ENCODE measurements at regions not wholly inside any gene's neighbourhood (a gene's known extent, or its start where the extent isn't known, plus 50 kb on each side); places are given as distances from the start of the nearest gene placed in this dataset.
"Not testable (repeated sequence)": the region's sequence is repeated elsewhere in the genome, so short reads cannot be mapped to it uniquely, and the experiment has no call there.

DNA sequence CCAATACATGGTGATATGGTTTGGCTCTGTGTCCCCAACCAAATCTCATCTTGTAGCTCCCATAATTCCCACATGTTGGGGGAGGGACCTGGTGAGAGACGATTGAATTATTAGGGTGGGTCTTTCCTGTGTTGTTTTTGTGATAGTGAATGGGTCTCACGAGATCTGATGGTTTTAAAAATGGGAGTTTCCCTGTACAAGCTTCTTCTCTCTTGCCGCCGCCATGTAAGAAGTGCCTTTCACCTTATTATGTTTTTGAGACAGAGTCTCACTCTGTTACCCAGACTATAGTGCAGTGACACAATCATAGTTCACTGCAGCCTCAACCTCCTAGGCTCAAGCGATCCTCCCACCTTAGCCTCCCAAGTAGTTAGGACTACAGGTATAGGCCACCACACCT, 629.1 kb downstream of the QKI start:
- DNase-seq = not testable (repeated sequence)

DNA sequence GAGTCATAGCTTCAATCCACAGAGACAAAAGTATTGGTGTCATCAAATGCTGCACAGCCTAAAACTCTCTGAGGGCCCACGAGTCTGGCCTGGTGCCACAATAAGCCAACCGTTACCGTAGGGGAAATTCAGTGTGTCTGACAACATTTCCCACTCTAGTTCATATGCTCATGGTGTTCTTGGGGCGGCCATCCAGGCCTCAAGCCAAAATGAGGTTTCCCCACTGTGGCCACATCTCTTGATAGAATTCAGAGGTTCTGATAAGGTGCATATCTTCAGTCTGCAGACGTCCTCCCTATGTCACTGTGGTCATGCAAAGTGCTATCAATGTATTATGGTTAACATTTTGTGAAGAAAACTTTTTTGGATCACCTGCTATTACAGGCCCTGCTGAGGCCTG, 627.7 kb downstream of the QKI start:
- DNase-seq = no peak

DNA sequence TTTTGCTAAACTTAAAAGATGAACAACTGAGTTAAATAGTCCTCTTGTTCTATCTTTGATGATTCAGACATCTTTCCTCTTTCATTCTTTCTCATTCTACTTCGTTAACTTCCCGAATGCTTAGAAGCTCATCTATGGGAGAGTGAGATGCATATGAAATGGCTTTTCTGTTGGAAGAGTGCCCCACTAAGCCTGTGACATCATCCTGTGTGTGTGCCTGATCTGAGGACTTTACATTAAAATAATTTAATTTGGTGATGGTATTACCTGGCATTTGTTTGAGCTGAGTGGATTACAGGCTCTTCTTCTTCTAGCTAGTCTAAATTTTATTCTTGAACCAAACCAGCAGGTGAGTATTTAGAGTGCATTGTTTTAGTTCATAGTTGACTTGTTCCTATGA, 626.5 kb downstream of the QKI start:
- no peak for DNase-seq

DNA sequence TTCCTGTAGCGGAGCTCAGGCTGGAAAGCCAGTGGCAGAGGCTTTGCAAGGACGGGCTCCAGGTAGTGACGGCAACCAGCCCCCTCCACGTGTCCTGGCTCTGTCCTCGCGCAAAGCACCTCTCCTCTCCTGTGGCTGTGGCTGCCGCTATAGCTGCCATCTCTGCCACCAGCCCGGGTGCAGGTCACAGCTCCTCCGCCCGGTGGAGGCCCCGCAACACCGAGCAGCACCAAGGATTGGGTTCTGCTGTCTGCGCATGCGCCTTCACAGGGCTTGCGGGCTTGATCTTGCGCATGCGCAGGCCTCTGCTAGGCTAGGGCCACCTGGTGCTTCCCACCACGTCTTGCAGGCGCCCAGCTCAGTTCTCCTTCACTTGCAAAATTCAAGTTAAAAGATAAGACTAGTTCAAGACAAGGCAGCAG, 625.4 kb downstream of the QKI start:
- no peak for DNase-seq

DNA sequence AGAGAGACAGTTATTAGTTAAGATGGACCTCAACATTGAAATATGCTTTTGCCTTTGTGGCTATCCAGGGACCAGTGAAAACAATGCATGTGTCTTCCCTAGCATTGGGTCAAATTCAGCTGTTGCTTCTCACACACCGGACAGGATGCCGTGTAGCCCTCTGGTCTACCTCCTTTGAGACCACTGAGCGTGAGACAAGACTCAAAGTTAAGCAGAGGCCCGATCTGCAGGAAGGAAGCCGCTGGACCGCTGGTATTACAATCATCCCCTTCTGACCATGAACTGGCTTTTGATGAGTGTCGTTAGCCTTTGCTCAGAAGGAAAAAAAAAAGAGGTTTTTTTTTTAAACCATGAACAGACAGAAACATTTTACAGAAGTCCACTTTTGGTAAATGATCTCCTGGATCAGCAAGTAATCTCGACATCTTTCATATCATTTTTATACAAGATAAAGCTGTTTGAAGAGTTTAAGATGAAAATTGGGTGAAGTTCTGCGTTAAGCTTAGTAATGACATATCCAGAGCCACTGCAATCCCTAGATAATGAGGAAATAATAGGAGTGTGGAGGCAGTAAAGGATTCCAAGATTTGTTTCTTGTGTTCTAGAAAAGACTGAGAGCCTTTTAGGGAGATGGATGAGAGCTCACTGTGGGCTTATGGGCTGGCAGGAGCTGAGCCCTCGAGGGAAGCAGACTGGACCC, 622.8 kb downstream of the QKI start:
- DNase-seq = no peak

DNA sequence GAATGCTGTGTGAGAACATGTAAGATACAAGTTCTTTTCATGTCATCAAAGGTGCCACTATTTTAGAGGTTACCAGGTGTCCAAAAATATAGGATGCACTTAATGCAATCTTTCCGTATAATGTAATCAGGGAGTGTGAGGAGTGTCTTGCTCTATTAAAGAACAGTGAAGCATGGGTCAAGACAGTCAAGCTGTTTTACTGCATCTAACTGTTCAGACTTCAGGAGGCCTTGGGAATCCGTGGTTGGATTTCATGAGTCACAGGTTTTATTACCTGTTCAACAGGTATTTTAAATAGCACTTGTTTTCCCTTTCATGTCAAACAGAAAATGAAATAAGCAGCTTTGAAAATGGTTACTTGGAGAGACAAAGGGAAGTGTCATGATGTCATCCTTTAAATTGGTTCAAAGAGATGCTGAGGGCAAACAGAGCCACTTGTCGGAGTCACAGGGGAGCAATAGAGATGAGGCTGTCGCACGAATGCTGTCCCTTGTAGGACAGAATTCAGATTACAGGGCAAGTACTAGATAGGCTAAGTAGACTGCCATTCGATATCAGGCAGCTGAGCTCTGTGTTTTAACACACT, 621.5 kb downstream of the QKI start:
- DNase-seq = no peak

DNA sequence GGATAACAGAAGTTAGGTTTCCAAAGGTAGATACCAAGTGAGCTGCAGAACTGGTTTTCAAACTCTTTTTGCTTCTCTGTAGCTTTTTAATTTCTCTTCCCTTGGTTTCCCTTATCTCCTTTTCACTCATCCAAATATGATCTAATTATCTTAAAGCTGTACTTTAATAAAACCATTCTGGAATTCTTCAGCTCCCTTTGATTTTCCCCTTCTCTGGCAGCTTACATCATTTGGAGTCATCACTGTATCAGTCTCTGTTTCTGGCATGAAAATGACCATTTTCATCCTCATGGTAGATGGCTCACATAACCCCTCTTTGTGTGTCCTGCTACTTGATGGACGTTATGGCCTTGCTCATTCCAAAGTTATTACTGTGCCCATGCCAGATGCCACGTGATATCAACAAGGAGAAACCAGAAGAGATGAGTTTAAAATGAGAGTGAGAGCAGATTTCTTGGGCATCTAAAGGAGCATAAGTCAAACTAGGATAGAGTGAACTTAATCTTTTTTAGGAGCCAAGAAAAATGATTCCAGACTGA, 620.2 kb downstream of the QKI start:
- no peak for DNase-seq

DNA sequence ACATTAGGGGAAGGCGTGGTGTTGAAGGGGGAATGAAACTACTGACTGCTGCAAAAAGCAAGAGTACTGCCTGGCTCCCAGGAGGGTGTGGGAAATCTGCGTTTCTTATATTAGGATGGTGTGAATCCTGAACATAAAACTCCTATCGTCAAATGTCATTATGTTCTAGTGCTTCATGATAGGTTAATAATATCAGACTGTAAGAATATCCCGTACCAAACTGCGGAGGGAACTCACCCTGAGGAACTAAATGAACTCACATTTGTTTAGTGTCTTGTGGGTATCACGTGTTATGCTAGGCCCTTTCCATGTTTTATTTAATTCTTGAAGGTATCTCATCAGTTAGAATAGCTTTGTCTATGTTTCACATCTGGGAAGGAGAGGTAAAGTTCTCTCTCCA, 610.7 kb downstream of the QKI start:
- no peak for DNase-seq

DNA sequence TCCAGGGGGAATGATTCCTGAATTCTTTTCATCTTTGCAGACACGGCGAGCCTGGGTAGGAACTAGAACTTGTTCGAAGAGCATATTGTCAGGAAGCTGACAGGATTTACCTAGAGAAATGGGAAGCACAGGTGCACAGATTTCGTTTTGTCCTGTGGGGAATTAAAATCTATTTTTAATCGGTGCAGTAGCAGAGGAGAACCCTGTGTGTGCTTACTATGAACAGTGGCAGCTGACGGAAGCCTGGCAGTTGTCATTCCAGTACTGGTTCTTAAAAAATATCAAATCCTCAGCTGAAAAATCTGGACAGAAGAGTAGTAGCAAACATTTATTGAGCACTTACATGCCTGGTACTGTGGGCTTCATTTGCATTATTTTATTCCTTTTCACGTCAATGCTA, 609.0 kb downstream of the QKI start:
- no peak for DNase-seq

DNA sequence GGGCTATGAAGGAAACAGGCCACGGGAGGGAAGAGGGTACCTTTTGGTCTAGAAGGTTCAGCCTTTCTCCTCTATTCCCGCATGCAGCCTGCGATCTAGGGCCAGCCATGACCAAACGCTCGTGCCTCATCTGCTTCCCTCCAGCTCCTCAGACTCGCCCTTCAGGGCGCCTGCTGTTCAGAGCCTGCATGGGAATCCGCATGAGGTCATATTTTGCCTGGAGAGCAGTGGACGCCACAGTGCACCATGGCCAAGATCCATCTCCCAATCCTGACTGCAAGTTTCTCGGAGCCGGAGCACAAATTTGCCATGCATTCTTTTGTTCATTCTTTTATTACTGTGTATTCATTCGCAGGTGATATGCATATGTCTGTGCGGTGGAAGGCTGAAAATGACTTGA, 608.1 kb downstream of the QKI start:
- no peak for DNase-seq

DNA sequence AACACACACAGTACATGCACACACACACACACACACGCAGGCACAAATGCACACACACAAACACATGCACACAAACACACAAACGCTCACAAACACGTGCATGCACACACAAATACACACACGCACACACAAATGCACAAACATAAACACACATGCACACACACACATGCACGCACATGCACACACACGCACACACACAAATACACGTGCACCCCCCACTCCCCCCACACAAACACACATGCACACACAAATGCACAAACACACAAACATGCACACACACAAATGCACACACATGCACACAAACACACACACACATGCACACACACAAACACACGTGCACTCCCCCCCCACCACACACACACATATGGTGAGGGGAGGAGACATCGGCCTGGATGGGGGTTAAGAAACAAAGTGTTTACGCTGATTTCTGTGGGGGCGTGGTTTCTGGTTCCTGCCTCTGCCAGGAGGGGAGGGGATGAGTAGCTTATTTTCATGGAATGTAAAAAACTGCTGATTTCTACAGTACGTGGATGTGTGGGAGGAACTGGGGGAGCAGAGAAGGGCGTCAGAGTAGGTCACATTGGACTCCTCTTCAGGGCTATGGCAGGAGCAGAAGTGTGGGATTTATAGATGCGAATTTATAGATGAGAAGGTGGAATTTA, 607.2 kb downstream of the QKI start:
- DNase-seq = no peak

DNA sequence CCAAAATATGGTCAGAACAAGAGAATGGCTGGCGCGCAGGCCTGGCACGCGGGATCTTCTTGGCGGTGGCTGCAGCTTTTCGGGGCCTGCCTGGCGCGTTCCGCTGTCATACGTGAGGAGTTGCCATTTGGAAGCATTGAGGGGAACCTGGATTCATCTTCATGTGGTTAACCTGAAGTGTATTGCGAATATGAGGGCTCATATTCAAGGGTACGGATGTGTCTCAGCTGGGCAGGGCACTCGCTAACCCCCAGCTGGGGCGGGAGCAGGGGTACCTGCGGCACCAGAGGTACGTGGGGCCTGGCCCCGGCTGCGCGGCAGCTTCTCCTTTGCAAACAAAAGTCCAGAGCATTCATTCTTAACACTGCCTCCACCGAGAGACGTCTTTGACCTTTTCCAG, 605.6 kb downstream of the QKI start:
- no peak for DNase-seq

DNA sequence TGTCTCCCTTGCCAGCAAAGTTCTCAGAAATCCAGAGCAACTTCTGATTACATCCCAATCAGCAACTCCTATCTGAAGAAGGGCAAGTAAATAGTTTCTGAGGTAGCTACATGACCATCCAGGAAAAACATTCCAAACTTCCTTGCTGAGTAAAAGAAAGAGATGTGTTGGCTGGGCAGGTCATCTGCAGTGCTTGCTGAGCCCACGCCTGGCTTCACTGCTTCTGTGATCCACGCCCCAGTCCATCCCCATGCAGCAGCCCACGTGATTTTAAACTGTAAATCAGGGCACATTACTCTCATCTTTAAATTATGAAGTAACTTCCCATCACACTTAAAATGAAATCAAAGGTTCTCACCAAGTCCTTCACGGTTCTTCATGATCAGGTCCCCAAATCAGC, 603.6 kb downstream of the QKI start:
- DNase-seq = no peak

DNA sequence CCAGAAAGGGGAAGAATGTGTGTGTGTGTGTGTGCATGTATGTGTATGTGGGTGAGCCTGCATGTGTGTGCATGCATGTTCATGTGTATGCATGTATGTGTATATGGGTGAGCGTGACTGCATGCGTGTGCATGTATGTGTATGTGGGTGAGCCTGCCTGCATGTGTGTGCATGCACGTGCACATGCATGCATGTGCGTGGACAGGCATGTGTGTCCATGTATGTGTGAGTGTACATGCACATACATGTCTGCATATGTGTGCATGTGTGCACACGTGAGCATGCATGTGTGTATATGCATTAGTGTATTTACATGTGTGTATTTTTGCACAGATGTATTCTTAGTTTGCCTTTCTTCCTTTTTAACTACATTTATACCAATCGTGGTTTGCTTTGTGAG, 601.5 kb downstream of the QKI start:
- DNase-seq = no peak

DNA sequence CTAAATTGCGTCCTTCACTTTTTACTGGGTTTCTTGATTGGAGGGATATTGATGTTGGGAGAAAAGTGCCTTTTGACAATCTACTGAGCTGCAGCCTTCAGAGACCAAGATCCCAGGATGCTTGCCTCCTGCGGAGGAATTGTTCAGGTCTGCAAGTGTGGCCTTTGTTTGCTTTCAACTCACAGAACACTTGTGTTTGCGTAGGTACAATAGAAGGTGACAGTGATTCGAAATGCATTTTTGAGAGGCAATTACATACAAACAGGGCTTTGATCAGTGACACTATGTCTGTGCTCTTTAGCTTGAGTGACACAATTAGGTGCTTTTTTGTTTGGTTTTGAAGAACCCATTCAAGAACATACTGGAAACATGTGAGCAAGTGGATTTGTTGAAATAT, 600.6 kb downstream of the QKI start:
- DNase-seq = no peak

DNA sequence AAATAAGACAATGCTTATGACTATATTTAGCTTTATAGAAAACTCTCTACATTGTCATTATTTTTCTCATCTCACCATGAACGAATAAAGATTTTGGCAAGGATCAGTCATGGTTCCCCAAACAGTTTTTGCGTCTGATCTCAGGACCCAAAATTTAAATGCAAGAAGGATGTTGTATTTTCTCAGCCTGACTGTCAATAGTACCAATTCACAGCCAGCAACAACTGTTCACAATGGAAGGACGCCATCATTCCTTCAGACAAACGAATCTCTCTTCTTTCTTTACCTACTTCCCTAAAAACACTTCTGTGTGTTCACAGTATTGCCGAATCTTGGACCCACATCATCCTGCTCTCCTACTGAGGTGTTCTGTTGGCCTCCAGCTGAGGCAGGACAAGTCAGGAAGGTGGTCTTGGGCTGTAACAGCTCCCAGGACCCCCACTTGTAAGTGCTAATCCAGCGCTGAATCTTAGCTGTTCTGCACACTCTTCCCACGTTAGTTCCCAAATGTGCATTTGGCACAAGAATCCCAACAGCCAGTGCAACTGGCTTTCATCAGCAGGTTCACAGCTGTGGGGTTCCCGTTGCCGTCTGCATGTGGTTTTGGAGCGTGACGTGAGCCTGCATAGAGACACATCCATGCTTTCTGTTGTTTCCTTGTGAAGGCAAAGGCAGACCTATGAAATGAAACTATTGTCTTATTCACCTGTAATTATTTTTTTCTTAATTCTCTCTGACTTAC, 600.0 kb downstream of the QKI start:
- DNase-seq = no peak

DNA sequence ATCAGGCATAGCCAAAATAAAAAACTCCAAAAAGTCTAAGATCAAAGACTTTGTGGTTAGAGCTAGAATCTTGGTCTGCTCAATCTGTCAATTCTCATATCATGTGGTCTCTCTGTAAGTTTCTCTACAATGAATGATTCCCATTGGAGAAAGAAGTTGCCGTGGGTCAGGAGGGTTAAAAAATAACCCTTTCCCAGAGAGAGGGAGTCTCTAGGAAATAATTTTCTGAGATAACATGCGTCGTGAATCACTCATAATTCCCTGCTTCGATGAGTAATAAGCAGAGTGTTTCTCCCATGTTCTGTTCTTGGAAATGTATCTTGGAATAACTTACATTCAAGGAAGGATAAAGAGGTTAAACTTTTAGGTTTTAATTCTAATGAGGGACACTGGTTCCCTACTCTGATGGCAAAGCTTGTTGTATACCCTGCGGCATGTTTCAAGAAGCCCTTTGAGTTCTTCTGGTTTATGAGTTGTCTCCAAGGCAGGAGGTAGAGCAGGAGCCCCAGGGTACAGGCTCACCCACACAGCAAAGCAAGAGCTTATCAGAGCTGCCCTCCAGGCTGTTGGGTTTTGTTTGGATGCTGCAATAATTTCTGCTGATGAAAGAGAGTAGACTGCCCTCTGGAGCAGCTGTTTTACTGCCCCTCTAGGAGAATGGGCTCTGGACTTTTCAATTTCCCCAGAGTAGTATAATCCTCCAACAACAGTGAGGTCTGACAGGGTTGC, 599.1 kb downstream of the QKI start:
- DNase-seq = no peak

DNA sequence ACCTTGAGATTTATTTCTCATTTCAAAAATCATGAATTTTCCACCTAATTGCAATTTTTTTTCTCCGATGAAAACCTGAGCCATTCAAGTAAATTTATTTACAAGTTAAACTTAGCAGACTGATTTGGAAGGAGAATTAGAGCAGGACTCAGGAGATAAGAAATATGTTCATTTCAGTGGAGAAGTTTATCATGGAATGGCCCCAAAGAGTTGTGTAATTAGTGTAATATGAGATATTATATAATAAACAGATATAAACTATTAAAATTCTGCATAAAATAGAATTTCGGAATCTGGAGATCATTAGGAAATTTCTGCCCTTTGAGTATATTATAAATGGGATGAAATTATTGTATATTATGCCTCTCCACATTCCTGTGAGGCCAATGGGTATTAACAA, 596.8 kb downstream of the QKI start:
- no peak for DNase-seq

DNA sequence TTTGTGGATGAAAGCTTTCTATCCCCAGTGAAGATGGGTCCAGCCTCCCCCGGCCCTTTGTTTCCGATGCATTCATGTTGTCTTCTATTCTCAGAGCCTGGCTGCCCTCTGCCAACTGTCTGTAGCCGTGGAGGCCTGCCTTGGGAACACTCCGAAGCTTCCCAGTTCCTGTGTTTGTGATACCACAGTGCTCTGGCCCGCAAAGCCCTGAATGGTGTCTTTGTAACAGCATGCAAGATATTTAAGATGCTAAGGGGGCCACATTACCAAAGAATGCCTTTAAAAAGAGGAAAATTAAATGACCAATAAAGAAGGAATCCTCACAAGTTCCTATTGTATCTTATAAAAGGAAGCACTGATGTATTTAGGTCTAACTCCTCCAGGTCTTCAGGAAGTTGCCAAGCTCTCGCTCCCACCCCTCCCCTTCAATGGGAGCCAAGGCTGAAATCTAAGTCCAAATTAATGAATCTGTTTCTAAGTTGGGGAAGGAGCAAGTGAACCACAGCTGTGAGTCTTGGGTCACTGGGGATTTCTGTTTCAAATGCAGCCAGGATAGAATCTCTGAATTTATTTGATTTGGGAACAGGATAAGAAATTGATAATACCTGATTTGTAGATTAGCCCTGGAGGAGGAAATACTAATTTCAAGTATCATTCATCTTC, 596.1 kb downstream of the QKI start:
- no peak for DNase-seq

DNA sequence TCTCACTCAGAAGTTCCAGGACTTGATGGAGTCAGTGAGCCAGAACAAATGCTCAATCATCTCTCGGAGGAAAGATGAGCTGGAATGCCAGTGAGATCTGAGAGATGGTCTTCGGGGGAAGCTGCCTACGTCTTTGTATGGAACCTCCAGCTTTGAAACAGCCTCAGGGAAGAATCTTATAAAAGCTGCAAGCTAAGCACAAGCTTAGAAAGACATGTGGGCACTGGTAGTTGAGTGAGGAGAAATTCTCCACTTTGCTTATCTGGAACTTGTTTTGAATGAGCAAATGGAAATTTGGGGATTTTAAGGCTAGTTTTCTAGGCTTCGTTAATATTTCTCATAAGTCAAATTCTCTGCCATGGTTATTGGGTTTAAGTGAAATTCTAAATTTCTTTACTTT, 594.4 kb downstream of the QKI start:
- no peak for DNase-seq

DNA sequence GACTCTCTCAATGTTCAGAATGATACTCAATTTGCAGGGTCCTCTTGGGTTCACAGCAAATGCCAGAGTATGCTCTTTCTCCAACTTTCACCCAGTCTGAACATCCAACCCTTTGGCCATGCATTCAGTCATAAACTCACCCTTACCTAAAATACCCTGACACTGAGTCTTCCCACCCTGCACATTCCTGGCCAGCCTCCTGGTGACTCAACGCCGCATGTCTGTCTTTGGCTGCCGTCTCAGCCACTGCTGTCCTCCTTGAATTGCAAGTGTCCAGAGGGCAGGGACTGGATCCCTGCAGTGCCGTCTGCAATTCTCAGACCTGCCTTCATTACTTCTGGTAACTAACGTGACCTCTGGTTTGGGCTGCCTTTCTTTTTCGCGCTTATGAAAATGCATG, 593.4 kb downstream of the QKI start:
- no peak for DNase-seq

DNA sequence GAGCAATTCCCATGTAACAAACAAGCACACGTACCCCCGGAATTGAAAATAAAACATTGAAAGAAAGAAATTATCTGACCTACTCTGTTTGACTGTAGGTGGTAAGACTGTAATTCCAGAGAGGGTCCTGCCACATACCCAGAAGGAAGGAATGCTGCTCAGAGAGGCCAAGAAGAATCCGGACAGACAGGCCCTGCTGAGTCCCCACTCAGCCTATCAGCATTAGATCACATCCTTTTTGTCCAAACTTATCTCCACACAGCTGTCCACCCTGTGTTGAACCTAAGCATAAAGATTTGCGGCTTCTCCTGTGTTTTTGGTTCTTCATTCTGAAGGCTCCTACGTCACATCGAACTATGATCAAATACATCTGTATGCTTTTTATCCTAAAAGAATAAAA, 591.9 kb downstream of the QKI start:
- DNase-seq = no peak

Measured in DMS 273 treated with DMSO at 0.1 percent for 48 hours (cell line).